HCT116 (cell line): ENCODE measurements at regions not wholly inside any gene's neighbourhood (a gene's known extent, or its start where the extent isn't known, plus 50 kb on each side); places are given as distances from the start of the nearest gene placed in this dataset.

ENCODE experiments used
- ATAC-seq: fragments of 200-7000 bp; cut with Tn5 transposase; 2 replicates; pipeline ENCODE4 v1.9.1; 2020; ENCODE audit warnings: mild to moderate bottlenecking, moderate library complexity
- BruUV-seq: library from RNA; stranded (reverse); fragments of 400-500 nt; replicated peaks from 2 replicates; lab custom pipeline; 2021; lab: Mats Ljungman, UMichigan
- CTCF ChIA-PET: fragments of 300-600 bp; sonication (Branson Sonifier 250); formaldehyde crosslinking; loops from one replicate; lab custom pipeline; 2021; ENCODE audit warnings: antibody characterized with exemption; lab: Charles Lee
- POLR2A ChIA-PET: fragments of 300-600, 350-600 bp; sonication (Branson Sonifier 250); formaldehyde crosslinking; loops from one replicate; lab custom pipeline; 2021; ENCODE audit warnings: antibody characterized with exemption; lab: Charles Lee
- RAD21 ChIA-PET, 2 experiments: fragments of 300-600 bp; sonication (Branson Sonifier 250); formaldehyde crosslinking; loops; one replicate each; lab custom pipeline; 2023; ENCODE audit warnings: low total read pairs in 2 of 2; ENCODE audit not compliant: uncharacterized antibody in 2 of 2, unreplicated experiment in 2 of 2, low non-redundant PET in 1 of 2; lab: Charles Lee
- DNase-seq: peaks from one replicate; pipeline ENCODE4 v3.0.0-alpha.2; 2010; ENCODE audit warnings: low read depth, low spot score
- H2AFZ ChIP-seq: fragments of 200-600 bp; shearing (Covaris generic), sonication (generic); 2 replicates; pipeline ENCODE4 v1.6.1; 2017; ENCODE audit warnings: low read depth, mixed run types, mixed read lengths, antibody characterized with exemption, low read length; ENCODE audit not compliant: poor library complexity, severe bottlenecking
- H3K27ac ChIP-seq: 2 replicates; pipeline ENCODE4 v1.5.1; 2012; ENCODE audit warnings: low read depth, low read length
- H3K27me3 ChIP-seq: fragments of 200-600 bp; sonication (generic); 2 replicates; pipeline ENCODE4 v1.6.1; 2016; ENCODE audit warnings: mixed run types, low read length, mixed read lengths; ENCODE audit not compliant: insufficient read depth
- H3K36me3 ChIP-seq, 2 experiments: fragments of 200-500 bp in 1 of 2; fragments of 200-600 bp in 1 of 2; sonication (Bioruptor generic) in 1 of 2; sonication (generic) in 1 of 2; 2 replicates each; pipeline versions ENCODE4 v1.5.1 to v1.6.1; 2014 to 2016; ENCODE audit warnings: low read length in 2 of 2, inconsistent platforms in 1 of 2, mixed read lengths in 1 of 2, mixed run types in 1 of 2; ENCODE audit not compliant: insufficient read depth in 2 of 2, control insufficient read depth in 1 of 2
- H3K4me1 ChIP-seq, 2 experiments: fragments of 200-600 bp in 1 of 2; sonication (generic) in 1 of 2; 2 replicates each; pipeline versions ENCODE4 v1.5.1 to v1.6.1; 2012 to 2017; ENCODE audit warnings: low read length in 2 of 2, inconsistent platforms in 1 of 2, mild to moderate bottlenecking in 1 of 2, mixed read lengths in 1 of 2, mixed run types in 1 of 2, moderate library complexity in 1 of 2; ENCODE audit not compliant: insufficient read depth in 2 of 2, control insufficient read depth in 1 of 2
- H3K4me2 ChIP-seq: fragments of 200-600 bp; sonication (generic); 2 replicates; pipeline ENCODE4 v1.6.1; 2017; ENCODE audit warnings: mixed run types, low read length, mixed read lengths
- H3K4me3 ChIP-seq, 2 experiments: fragments of 200-600 bp in 1 of 2; sonication (generic) in 1 of 2; replicated peaks in 1 of 2; 2 replicates each; pipeline ENCODE4 v1.5.1; 2011 to 2016; ENCODE audit warnings: low read length in 2 of 2, control low read depth in 1 of 2, low read depth in 1 of 2, mild to moderate bottlenecking in 1 of 2, mixed read lengths in 1 of 2, mixed run types in 1 of 2
- H3K79me2 ChIP-seq: fragments of 200-600 bp; sonication (generic); 2 replicates; pipeline ENCODE4 v1.6.1; 2017; ENCODE audit warnings: mild to moderate bottlenecking, mixed run types, low read length, moderate library complexity, mixed read lengths; ENCODE audit not compliant: insufficient read depth
- H3K9ac ChIP-seq: fragments of 200-600 bp; sonication (generic); 2 replicates; pipeline ENCODE4 v1.6.1; 2016; ENCODE audit warnings: low read length, mixed read lengths
- H3K9me2 ChIP-seq: fragments of 200-600 bp; sonication (generic), shearing (Covaris generic); 2 replicates; pipeline ENCODE4 v1.6.1; 2017; ENCODE audit warnings: mixed run types, mild to moderate bottlenecking, moderate library complexity; ENCODE audit not compliant: insufficient read depth
- H3K9me3 ChIP-seq, 2 experiments: fragments of 200-500 bp in 1 of 2; fragments of 200-600 bp in 1 of 2; sonication (Bioruptor generic) in 1 of 2; sonication (generic) in 1 of 2; 2 replicates each; pipeline ENCODE4 v1.6.1; 2014 to 2017; ENCODE audit warnings: low read length in 2 of 2, mixed read lengths in 2 of 2, inconsistent platforms in 1 of 2, low read depth in 1 of 2, mild to moderate bottlenecking in 1 of 2, mixed run types in 1 of 2, moderate library complexity in 1 of 2; ENCODE audit not compliant: control insufficient read depth in 1 of 2, insufficient read depth in 1 of 2
- H4K20me1 ChIP-seq: fragments of 200-600 bp; sonication (generic), shearing (Covaris generic); 2 replicates; pipeline ENCODE4 v1.6.1; 2017; ENCODE audit warnings: mixed run types, mild to moderate bottlenecking, moderate library complexity; ENCODE audit not compliant: insufficient read depth
- ATF3 ChIP-seq: IDR thresholded peaks from 2 replicates; pipeline ENCODE4 v1.6.1; 2012
- CBX3 ChIP-seq: IDR thresholded peaks from 2 replicates; pipeline ENCODE4 v1.6.1; 2012; ENCODE audit warnings: low read depth
- CEBPB ChIP-seq: IDR thresholded peaks from 2 replicates; pipeline ENCODE4 v1.6.1; 2012; ENCODE audit warnings: low read depth
- EGR1 ChIP-seq: IDR thresholded peaks from 2 replicates; pipeline ENCODE4 v1.6.1; 2012; ENCODE audit warnings: low read depth
- EZH2 ChIP-seq: fragments of 200-600 bp; sonication (generic); IDR thresholded peaks from 2 replicates; pipeline ENCODE4 v1.6.1; 2017; ENCODE audit warnings: antibody characterized with exemption, mixed run types
- EZH2phosphoT487 ChIP-seq: fragments of 200-600 bp; IDR thresholded peaks from 2 replicates; pipeline ENCODE4 v1.6.1; 2018; ENCODE audit warnings: antibody characterized with exemption, borderline replicate concordance
- FOSL1 ChIP-seq: IDR thresholded peaks from 2 replicates; pipeline ENCODE4 v1.6.1; 2012; ENCODE audit warnings: low read depth
- SIN3A ChIP-seq: IDR thresholded peaks from 2 replicates; pipeline ENCODE4 v1.6.1; 2012; ENCODE audit warnings: low read depth
- SRF ChIP-seq: IDR thresholded peaks from 2 replicates; pipeline ENCODE4 v1.6.1; 2012; ENCODE audit warnings: low read depth
- ZFX ChIP-seq: fragments of 450-650 bp; IDR thresholded peaks from 2 replicates; pipeline ENCODE4 v1.6.1; 2017
- ZNF274 ChIP-seq: fragments of 200-500 bp; sonication (Bioruptor generic); IDR thresholded peaks from 2 replicates; pipeline ENCODE4 v1.6.1; 2014; ENCODE audit warnings: mild to moderate bottlenecking, low read depth, low read length, inconsistent platforms
- intact Hi-C: fragments of 100-400 bp; cut with micrococcal nuclease; formaldehyde crosslinking; loops from 2 replicates; pipeline ENCODE4 v1.10.0; 2022
- TF ChIP-seq, protein P1 (sequence below): IDR thresholded peaks from 2 replicates; pipeline ENCODE4 v1.6.1; 2012; ENCODE audit warnings: low read depth

- TF ChIP-seq SRF = no peak
- TF ChIP-seq, all 23 proteins: peak for 0
Measured at GRCh38 chr19:28932446-28932845, 280.5 kb downstream of the UQCRFS1 start (continued).

DNA sequence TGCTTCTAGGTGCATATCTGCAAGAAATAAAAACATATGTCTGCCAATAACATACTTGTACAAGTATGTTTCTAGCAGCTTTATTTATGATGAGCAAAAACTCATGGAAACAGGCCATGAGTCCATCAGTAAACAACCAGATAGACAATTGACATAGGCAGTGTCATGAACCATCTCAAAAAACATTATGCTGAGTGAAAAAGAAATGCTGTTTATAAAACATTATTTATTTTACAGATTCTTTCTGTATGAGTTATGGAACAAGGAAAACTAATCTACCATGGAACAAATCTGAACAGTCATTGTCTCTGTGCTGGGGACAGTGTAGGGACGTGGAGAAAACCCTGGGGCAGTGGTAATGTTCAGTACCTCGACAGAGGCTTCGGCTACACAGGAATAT, 283.9 kb downstream of the UQCRFS1 start:
- H3K27me3 ChIP-seq = no peaks in the 10 kb centered on the region
- ChIA-PET CTCF (no interaction called here), RAD21 (no interaction called here), POLR2A (no interaction called here)
- intact Hi-C loops = no loop called here
- no peak overlapping the region for H3K27ac ChIP-seq
- peaks cover 6 to 27% of the 10 kb centered on the region in 2 experiments; a peak in 2 of 4 replicates for H3K9me3 ChIP-seq
- no peak for TF ChIP-seq CBX3
- no peak for TF ChIP-seq CEBPB
- no peak for TF ChIP-seq FOSL1
- TF ChIP-seq SIN3A = no peak
- no peak for TF ChIP-seq EZH2phosphoT487
- TF ChIP-seq ZNF274 = no peak
- no peak for TF ChIP-seq ATF3
- TF ChIP-seq ZFX = no peak
- TF ChIP-seq, protein P1, sequence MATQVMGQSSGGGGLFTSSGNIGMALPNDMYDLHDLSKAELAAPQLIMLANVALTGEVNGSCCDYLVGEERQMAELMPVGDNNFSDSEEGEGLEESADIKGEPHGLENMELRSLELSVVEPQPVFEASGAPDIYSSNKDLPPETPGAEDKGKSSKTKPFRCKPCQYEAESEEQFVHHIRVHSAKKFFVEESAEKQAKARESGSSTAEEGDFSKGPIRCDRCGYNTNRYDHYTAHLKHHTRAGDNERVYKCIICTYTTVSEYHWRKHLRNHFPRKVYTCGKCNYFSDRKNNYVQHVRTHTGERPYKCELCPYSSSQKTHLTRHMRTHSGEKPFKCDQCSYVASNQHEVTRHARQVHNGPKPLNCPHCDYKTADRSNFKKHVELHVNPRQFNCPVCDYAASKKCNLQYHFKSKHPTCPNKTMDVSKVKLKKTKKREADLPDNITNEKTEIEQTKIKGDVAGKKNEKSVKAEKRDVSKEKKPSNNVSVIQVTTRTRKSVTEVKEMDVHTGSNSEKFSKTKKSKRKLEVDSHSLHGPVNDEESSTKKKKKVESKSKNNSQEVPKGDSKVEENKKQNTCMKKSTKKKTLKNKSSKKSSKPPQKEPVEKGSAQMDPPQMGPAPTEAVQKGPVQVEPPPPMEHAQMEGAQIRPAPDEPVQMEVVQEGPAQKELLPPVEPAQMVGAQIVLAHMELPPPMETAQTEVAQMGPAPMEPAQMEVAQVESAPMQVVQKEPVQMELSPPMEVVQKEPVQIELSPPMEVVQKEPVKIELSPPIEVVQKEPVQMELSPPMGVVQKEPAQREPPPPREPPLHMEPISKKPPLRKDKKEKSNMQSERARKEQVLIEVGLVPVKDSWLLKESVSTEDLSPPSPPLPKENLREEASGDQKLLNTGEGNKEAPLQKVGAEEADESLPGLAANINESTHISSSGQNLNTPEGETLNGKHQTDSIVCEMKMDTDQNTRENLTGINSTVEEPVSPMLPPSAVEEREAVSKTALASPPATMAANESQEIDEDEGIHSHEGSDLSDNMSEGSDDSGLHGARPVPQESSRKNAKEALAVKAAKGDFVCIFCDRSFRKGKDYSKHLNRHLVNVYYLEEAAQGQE = no peak
- TF ChIP-seq EZH2 = no peak
- no peak for TF ChIP-seq EGR1
- no peak overlapping the region for H3K4me2 ChIP-seq
- BruUV-seq = no TSS peak
- no peak overlapping the region for H3K9ac ChIP-seq
- H4K20me1 ChIP-seq = no peaks in the 10 kb centered on the region
- no peaks in the 10 kb centered on the region for H3K79me2 ChIP-seq
- ATAC-seq (no peak), DNase-seq (no peak)
- H3K4me1 ChIP-seq = no peaks in the 10 kb centered on the region
- H3K9me2 ChIP-seq = no peaks in the 10 kb centered on the region
- H3K4me3 ChIP-seq = no peak overlapping the region
- H2AFZ ChIP-seq = no peak overlapping the region
- H3K36me3 ChIP-seq = no peaks in the 10 kb centered on the region
